DMS53 (cell line): ENCODE measurements at regions not wholly inside any gene's neighbourhood (a gene's known extent, or its start where the extent isn't known, plus 50 kb on each side); places are given as distances from the start of the nearest gene placed in this dataset.

Experiments
- DNase-seq: peaks from one replicate; lab custom pipeline; 2025; lab: John Stamatoyannopoulos, UW

DNA sequence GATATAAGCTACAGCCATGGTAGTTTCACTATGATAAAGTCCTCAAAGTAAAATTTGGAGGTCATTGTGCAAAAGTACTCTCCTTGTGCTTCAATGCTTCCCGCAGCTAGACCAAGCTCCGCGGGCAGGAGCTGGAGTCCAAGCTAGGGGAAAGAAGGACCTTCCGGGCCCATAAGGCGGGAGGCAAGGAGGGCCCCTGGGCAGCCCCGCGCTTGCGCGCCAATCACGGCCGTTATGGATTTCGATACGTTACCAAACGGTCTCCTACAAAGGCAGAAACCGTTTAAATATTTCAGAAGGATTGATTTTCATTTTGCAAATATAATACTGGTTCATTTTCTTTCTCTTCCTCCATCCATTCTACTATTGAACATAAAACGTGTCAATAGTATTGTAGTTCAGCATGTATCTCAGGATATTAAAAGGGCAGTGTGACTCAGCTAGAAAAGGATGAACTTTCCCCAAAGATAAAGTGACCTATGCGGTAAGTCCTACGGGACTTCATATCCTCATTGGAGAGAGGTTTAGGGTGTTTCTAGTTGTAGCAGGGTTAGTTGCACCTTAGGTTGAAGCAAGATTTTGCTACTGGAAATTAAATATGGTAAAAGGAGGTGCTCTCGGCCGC, 128.0 kb downstream of the KIF20B start:
- no peak for DNase-seq

- no peak for DNase-seq
Measured at GRCh38 chr10:89829887-89830269, 128.5 kb downstream of the KIF20B start.

- no peak for DNase-seq
Measured at GRCh38 chr10:89830624-89831023, 129.2 kb downstream of the KIF20B start.

DNA sequence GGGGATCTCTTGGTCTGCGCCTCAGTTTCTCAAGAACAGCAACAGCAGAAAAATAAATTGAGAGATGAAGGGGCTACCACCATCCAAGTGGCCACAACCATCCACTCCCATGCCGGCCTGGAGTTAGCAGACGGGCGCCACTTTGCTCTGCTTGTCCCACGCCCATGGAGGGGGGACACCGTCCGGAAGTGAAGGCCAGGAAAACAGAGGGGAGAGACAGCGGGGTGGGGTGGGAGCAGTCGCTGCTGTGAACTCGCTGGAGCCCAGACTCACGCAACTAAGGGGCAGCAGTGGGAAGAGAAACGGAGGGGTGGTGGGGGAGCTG, 135.4 kb downstream of the KIF20B start:
- DNase-seq = no peak

GRCh38 chr10:89837165-89838043, 136.0 kb downstream of the KIF20B start:
- peak; percentile 71 for DNase-seq

GRCh38 chr10:89838044-89838615, 136.7 kb downstream of the KIF20B start:
- DNase-seq = peak; percentile 65

DNA sequence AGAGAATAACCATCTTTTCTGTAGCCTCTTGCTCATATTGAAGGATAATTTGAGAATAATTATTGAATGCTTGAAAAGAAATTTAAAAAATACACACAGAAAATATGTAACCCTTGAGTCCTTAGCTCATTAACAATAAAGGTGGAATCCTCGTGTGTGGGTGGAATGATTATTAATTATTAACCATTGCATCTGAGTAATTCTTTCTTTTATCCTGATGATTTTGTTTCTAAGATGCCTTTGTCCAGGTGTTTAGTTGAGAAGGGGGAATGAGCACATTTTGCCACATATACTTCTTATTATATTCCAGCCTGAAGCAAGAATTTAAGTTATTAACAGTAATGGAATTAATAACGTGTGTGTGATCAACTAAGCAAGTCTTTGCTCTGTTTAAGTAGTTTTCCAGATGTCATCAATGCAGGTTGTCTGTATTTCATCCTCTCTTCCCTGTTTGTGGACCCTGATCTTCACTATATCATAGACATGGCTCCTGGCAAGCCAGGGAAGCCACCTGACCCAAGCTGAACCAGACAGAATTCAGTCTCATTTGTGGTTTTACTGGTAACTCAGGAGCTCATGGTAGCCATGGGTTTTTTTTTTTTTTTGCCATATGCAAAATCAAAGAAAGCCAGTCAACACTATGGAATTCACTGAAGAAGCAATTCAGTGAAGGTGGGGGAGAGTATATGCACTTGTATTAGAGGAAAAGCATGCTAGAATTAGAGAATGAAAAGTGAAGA, 144.3 kb downstream of the KIF20B start:
- DNase-seq = no peak

- DNase-seq = no peak
Measured at GRCh38 chr10:89846281-89846630, 144.9 kb downstream of the KIF20B start.

- no peak for DNase-seq
Measured at GRCh38 chr10:89846786-89847185, 145.4 kb downstream of the KIF20B start.

DNA sequence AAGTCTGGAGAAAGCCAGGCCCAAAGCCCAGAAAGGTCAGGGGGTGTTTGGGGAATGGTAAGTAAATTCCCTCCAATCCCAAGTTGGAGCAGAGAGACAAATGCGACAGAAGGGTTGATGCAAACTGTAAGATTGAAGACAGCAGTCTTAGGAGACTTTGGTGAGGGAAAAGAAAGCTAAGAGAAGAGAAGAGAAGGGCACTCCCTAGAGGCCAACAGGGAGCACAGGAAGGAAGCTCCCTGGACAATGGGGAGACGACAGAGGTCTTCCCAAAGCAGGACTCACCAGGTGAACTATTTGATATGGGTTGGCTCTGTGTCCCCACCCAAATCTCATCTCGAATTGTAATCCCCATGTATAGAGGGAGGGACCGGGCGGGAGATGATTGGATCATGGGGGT, 151.5 kb downstream of the KIF20B start:
- no peak for DNase-seq

DNA sequence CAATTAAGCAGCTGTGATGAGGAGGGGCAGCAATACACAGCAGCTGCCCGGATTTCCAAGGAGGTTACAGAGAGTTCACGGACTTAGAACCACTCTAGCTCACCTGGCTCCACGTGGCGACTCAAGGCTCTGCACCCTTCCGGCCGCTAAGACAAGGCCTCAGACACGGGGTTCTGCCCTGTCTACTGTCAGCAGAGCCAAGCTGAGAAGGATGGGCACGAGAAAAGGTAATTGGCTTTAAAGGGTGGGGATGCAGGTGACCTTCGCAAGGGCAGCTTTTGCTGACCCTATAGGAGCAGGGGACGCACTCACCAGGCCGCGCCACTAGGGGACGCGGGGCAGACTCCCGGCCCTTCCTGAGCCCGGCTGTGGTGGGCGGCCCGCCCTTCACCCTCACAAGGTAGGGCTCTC, 152.4 kb downstream of the KIF20B start:
- DNase-seq = no peak

DNA sequence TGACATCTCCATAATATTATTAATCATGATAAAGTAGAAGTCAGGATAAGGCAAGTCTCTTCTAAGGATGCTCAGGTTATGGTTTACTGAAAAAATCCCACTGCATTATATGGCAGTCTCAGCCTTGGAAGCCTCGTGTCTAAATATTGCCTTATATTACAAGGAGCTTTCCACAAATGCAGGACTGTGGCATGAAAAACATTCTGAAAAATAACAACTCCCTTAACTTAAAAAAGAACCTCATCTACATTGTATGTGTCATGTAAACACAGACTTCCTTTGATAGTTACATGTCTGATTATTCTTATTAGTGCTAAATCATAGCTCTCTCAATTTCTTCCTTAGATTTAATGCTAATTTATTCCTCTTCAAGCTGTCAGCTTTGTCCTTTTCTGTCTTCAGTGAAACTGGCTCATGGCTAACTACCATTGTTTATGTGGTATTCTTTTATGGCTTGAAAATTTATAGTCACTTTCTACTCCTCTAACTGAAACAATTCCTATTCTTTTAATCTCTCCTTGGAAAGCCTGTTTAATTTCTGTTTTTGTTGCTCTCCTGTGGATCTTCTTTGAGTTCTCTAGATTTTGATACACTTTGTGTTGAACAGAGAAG, 156.1 kb downstream of the KIF20B start:
- no peak for DNase-seq

- no peak for DNase-seq
Measured at GRCh38 chr10:89861199-89861573, 159.8 kb downstream of the KIF20B start.

DNA sequence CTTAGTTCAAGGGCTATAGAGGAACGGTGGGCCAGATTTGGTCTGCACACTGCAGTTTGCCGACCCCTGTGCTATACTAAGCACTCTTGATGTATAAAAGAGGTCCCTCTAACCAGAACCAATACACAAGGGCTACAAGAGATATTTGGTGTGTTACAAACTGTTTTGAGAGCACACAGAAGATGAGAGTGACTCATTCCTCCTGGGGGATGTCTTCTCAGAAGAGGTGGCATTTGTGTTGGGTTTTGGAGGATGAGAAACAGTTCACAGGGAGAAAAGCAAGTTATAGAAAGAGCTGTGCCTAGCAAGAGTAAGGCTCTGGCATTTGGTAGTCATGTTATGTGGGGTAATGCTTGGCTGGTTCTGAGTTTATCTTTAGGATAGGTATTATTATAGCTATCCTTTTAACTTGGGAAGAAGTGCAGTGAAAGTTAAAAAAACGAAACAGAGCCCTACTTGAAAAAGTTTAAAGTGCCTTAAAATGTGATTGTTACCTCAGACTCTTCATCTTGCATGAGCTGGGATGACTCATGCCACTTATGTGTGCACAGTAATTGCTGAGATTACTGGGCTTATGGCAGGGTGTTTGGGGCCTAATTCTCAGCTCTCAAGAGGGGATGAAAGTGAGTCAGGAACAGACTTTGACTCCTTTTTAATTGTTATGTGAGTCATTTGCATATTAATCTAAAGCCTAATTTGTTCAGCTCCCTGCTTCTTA, 160.4 kb downstream of the KIF20B start:
- peak; percentile 88 for DNase-seq

DNA sequence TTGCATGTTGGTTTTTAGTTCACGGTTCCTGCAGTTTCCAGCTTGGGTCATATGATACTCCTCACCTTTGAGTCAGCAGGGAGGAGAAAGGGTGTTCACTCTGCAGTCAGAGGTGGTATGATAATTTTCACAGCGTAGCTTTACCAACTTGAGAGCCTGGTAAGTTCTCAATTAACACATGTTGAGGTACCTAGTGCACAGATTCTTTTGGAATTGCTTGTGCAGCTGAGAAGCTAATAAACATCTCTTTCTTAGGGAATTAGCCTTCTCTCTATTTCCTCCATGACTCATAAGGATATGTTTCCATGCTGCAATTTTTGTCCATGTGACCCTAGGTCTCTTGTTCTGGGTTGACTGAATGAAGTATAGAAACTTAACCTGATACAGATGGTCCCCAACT, 166.6 kb downstream of the KIF20B start:
- peak; percentile 76 for DNase-seq

DNA sequence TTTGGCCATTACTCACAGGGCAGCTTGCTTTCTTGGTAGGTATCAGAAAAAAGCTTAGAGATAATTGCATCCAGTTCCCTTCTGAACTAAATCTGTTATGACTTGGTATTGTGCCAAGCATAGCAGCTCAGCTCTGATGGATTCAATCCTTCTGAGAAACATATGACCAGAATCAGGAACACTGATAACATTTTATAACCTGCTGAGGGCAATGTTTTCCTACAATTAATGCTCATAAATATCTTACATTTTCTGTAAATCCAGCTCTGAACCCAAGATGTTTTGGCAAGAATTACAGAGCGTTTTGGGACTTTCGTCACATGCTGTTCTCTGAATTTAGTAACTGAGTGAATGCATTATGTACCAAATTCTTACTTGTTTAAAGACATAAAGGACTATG, 167.8 kb downstream of the KIF20B start:
- DNase-seq = no peak

- DNase-seq = no peak
Measured at GRCh38 chr10:89869592-89870156, 168.3 kb downstream of the KIF20B start.

- no peak for DNase-seq
Measured at GRCh38 chr10:89870936-89871335, 169.5 kb downstream of the KIF20B start.

- DNase-seq = no peak
Measured at GRCh38 chr10:89873055-89873454, 171.7 kb downstream of the KIF20B start.

DNA sequence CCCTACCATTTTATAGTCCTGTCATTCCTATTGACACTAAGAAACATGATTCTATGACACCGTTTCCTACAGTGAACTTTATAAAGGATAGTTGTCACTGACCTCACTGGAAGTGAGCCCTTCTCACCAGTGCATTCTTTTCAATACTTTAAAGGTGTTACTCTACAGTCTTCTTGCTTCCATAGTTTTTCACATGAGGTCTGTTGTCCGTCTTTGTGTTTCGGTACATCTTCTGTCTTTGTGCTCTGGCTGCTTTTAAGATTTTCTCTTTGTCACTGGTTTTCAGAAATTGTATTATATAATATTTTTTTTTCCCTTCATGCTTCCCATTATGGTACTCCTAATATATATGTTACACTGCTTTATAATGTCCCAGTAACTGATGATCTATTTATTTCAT, 174.2 kb downstream of the KIF20B start:
- DNase-seq = no peak

GRCh38 chr10:89879121-89879520, 177.7 kb downstream of the KIF20B start:
- DNase-seq = no peak
